Common myeloid progenitor, CD34-positive (primary cell): ENCODE measurements at regions not wholly inside any gene's neighbourhood (a gene's known extent, or its start where the extent isn't known, plus 50 kb on each side); places are given as distances from the start of the nearest gene placed in this dataset.

Source experiments
- CTCF ChIA-PET: fragments of 350-600 bp; sonication (Branson Sonifier 250); formaldehyde crosslinking; loops from one replicate; lab custom pipeline; 2021; ENCODE audit warnings: antibody characterized with exemption; lab: Charles Lee
- POLR2A ChIA-PET: fragments of 350-600 bp; sonication (Branson Sonifier 250); formaldehyde crosslinking; loops from one replicate; lab custom pipeline; 2021; ENCODE audit warnings: antibody characterized with exemption; lab: Charles Lee
- DNase-seq, 3 donors: peaks; one replicate each; pipeline versions ENCODE4 v3.0.0 to v3.0.0-alpha.2; 2013
- H3K27ac ChIP-seq, 2 experiments: 1 replicate in 1 of 2; 2 replicates in 1 of 2; pipeline ENCODE4 v1.7.0; 2013; ENCODE audit warnings: inconsistent platforms in 2 of 2, low read length in 2 of 2, mild to moderate bottlenecking in 2 of 2, low read depth in 1 of 2, moderate library complexity in 1 of 2; ENCODE audit not compliant: severe bottlenecking in 2 of 2, insufficient read depth in 1 of 2, poor library complexity in 1 of 2
- H3K27me3 ChIP-seq, 5 experiments: replicated peaks in 2 of 5; 1 replicate in 3 of 5; 2 replicates in 2 of 5; pipeline versions ENCODE4 v1.6.1 to v1.7.0; 2013; ENCODE audit warnings: low read length in 4 of 5, mild to moderate bottlenecking in 2 of 5, moderate library complexity in 2 of 5, inconsistent platforms in 1 of 5; ENCODE audit not compliant: insufficient read depth in 5 of 5, control insufficient read depth in 4 of 5
- H3K36me3 ChIP-seq, 4 experiments: 1 replicate in 2 of 4; 2 replicates in 2 of 4; pipeline versions ENCODE4 v1.6.1 to v1.7.0; 2013; ENCODE audit warnings: low read length in 3 of 4, control low read depth in 1 of 4, mild to moderate bottlenecking in 1 of 4; ENCODE audit not compliant: control insufficient read depth in 4 of 4, insufficient read depth in 4 of 4
- H3K4me1 ChIP-seq, 4 experiments: 1 replicate in 3 of 4; 2 replicates in 1 of 4; pipeline versions ENCODE4 v1.6.1 to v1.7.1; 2013; ENCODE audit warnings: low read length in 3 of 4, mild to moderate bottlenecking in 3 of 4, control low read depth in 1 of 4, inconsistent platforms in 1 of 4, moderate library complexity in 1 of 4; ENCODE audit not compliant: control insufficient read depth in 4 of 4, insufficient read depth in 4 of 4; ENCODE audit errors: control extremely low read depth in 1 of 4
- H3K4me3 ChIP-seq, 7 experiments: 1 replicate in 4 of 7; 2 replicates in 3 of 7; pipeline versions ENCODE4 v1.5.1 to v1.7.0; 2013; ENCODE audit warnings: mild to moderate bottlenecking in 7 of 7, low read length in 6 of 7, moderate library complexity in 6 of 7, inconsistent platforms in 2 of 7, low read depth in 2 of 7, control low read depth in 1 of 7; ENCODE audit not compliant: insufficient read depth in 4 of 7, control insufficient read depth in 1 of 7; ENCODE audit errors: extremely low read depth in 1 of 7
- H3K9me3 ChIP-seq, 5 experiments: 1 replicate in 4 of 5; 2 replicates in 1 of 5; pipeline versions ENCODE4 v1.6.1 to v1.7.1; 2013; ENCODE audit warnings: low read length in 4 of 5, mild to moderate bottlenecking in 2 of 5, inconsistent platforms in 1 of 5, low read depth in 1 of 5, moderate library complexity in 1 of 5; ENCODE audit not compliant: control insufficient read depth in 4 of 5, insufficient read depth in 2 of 5; ENCODE audit errors: control extremely low read depth in 1 of 5
- WGBS: methylation state at CpG from one replicate; pipeline ENCODE4 v1.1.5; 2013; ENCODE audit not compliant: insufficient coverage; 5-methylcytosine and 5-hydroxymethylcytosine counted together

- ChIA-PET POLR2A (no interaction called here), CTCF (no interaction called here)
- WGBS, result 96% methylated on average over 4 of the region's 4 CpGs
- no peaks in the 10 kb centered on the region for H3K27me3 ChIP-seq
- no peak overlapping the region for H3K27ac ChIP-seq
- H3K36me3 ChIP-seq, result no peaks in the 10 kb centered on the region
- no peak for DNase-seq
- H3K4me3 ChIP-seq, result no peak overlapping the region
- H3K4me1 ChIP-seq, result no peaks in the 10 kb centered on the region
- no peaks in the 10 kb centered on the region for H3K9me3 ChIP-seq
Observed at GRCh38 chr7:33721895-33722294, 183.4 kb upstream of the BMPER start.

- Histone ChIP-seq H3K36me3 (no peaks in the 10 kb centered on the region), H3K27me3 (no peaks in the 10 kb centered on the region), H3K4me3 (no peak overlapping the region), H3K9me3 (no peaks in the 10 kb centered on the region), H3K4me1 (no peaks in the 10 kb centered on the region), H3K27ac (no peak overlapping the region)
- ChIA-PET CTCF (no interaction called here), POLR2A (no interaction called here)
- 97% methylated on average over 15 of the region's 15 CpGs for WGBS
- no peak for DNase-seq
Observed at GRCh38 chr7:33722383-33723101, 182.8 kb upstream of the BMPER start.

DNA sequence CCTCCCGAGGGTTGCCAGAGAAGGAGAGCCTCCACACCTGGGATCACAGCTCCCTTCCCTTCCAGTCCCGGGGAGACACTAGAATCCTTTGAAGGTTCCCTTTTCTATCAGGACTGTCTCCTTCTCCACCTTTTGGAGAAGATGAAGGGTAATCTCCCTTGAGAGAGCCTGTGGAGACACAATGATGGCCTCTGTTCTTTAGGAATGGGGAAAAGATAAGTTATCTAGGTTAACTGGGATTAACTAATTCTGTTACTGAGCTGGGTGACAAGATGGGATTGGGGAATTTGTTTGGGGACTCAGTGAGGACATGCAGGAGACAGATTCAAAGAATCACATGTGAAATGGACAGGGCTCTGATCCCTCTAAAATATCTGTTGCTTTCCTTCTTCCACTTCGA lies 181.1 kb upstream of the BMPER start:
- Histone ChIP-seq H3K36me3 (no peaks in the 10 kb centered on the region), H3K27me3 (no peaks in the 10 kb centered on the region), H3K9me3 (no peaks in the 10 kb centered on the region), H3K27ac (no peak overlapping the region), H3K4me3 (no peak overlapping the region), H3K4me1 (no peaks in the 10 kb centered on the region)
- POLR2A ChIA-PET, result no interaction called here
- WGBS, result 89% methylated on average over 1 of the region's 3 CpGs
- CTCF ChIA-PET, result no interaction called here
- DNase-seq, result no peak

- WGBS, result 85% methylated on average over 4 of the region's 7 CpGs
- DNase-seq, result peak in 2 of 3 donors; percentile 9 to 10
- Histone ChIP-seq H3K27ac (no peak overlapping the region), H3K36me3 (no peaks in the 10 kb centered on the region), H3K4me1 (no peaks in the 10 kb centered on the region), H3K4me3 (no peak overlapping the region), H3K27me3 (no peaks in the 10 kb centered on the region), H3K9me3 (no peaks in the 10 kb centered on the region)
- POLR2A ChIA-PET, result no interaction called here
- CTCF ChIA-PET, result no interaction called here
Observed at GRCh38 chr7:33725111-33726025, 180.0 kb upstream of the BMPER start.

DNA sequence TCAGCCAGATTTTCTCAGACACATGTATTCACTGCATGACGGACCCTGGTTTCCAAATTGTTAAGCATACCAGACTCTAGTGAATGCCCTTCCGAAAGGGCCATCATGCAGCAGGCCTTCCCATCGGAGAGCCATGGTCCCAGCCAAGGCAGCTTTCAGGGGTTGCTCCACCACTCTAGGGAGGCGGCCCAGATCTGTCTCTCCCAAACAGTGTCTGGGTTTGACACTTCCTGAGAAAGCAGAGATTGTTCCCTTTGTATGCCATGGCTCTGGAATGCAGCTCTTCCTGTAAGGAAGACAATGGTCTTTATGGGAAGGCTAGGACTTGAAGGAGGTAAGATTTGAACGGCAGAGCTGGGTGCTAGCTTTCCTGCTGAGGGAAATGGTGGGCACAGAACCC lies 178.8 kb upstream of the BMPER start:
- DNase-seq, result no peak
- Histone ChIP-seq H3K4me3 (no peak overlapping the region), H3K27ac (no peak overlapping the region), H3K4me1 (no peaks in the 10 kb centered on the region), H3K36me3 (no peaks in the 10 kb centered on the region), H3K9me3 (no peaks in the 10 kb centered on the region), H3K27me3 (no peaks in the 10 kb centered on the region)
- 83% methylated on average over 5 of the region's 5 CpGs for WGBS
- POLR2A ChIA-PET, result no interaction called here
- CTCF ChIA-PET, result no interaction called here

- Histone ChIP-seq H3K9me3 (no peaks in the 10 kb centered on the region), H3K36me3 (no peaks in the 10 kb centered on the region), H3K4me1 (no peaks in the 10 kb centered on the region), H3K4me3 (no peak overlapping the region), H3K27ac (no peak overlapping the region), H3K27me3 (no peaks in the 10 kb centered on the region)
- ChIA-PET POLR2A (no interaction called here), CTCF (no interaction called here)
- DNase-seq, result no peak
- 89% methylated on average over 10 of the region's 11 CpGs for WGBS
Observed at GRCh38 chr7:33727315-33727714, 178.0 kb upstream of the BMPER start.

- POLR2A ChIA-PET, result no interaction called here
- over 99% methylated on average over 7 of the region's 16 CpGs for WGBS
- H3K27ac ChIP-seq, result no peak overlapping the region
- H3K36me3 ChIP-seq, result no peaks in the 10 kb centered on the region
- H3K9me3 ChIP-seq, result no peaks in the 10 kb centered on the region
- H3K4me1 ChIP-seq, result no peaks in the 10 kb centered on the region
- DNase-seq, result no peak
- no peak overlapping the region for H3K4me3 ChIP-seq
- CTCF ChIA-PET, result no interaction called here
- H3K27me3 ChIP-seq, result no peaks in the 10 kb centered on the region
Observed at GRCh38 chr7:33728873-33729551, 176.3 kb upstream of the BMPER start.
